GM21737 (cell line): ENCODE measurements at regions not wholly inside any gene's neighbourhood (a gene's known extent, or its start where the extent isn't known, plus 50 kb on each side); places are given as distances from the start of the nearest gene placed in this dataset.

ENCODE experiments used
- ATAC-seq: cut with Tn5 transposase; IDR thresholded peaks from one replicate; pipeline ENCODE4 v1.9.1; 2021; ENCODE audit warnings: mild to moderate bottlenecking, moderate library complexity; ENCODE audit not compliant: unreplicated experiment

- no peak for ATAC-seq
These were observed 1540.6 kb upstream of the GBE1 start for GRCh38 chr3:83302091-83302490.

- ATAC-seq: no peak
These were observed 1556.2 kb upstream of the GBE1 start for GRCh38 chr3:83317605-83318004.

DNA sequence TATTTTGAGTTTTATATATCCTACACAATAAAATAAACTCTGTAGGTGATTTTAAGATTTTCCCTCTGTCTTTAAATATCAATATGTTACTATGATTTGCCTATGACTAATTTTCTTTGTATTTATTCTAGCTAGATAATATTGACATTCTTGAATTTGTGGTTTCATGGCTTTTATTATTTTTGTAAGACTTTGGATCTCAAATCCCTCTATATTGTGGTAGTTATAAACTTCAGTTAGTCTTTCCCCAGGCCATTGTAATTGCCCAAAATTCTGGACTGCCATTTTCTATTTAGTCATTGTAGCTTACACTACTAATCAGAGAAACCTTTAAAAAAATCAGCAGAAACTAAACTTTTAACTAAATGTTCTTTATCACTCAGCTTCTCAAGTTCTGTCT, 1559.3 kb upstream of the GBE1 start:
- ATAC-seq: no peak

GRCh38 chr3:83321457-83321856, 1560.0 kb upstream of the GBE1 start:
- no peak for ATAC-seq

DNA sequence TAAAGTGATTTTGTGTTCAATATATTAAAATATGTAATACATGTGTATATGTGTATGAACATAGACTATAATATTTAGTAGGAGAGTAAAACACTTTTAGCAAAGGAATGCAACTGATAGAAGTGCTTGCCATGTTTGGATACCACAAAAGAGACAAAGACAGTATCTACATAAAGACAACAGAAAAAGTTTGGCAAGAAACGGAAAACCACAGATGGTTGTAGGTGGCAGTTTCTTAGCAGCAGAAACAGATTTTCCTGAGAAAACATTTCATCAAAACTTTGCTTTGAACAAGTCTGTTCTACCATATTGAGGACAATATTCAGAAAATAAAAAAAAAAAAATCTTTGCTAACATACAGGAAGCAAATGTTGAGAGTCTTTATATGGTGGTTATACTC, 1560.4 kb upstream of the GBE1 start:
- ATAC-seq: no peak

- no peak for ATAC-seq
These were observed 1592.8 kb upstream of the GBE1 start for GRCh38 chr3:83354205-83354604.

GRCh38 chr3:83393276-83393675, 1565.5 kb upstream of the CADM2 start:
- no peak for ATAC-seq

GRCh38 chr3:83403927-83404326, 1554.9 kb upstream of the CADM2 start:
- no peak for ATAC-seq

DNA sequence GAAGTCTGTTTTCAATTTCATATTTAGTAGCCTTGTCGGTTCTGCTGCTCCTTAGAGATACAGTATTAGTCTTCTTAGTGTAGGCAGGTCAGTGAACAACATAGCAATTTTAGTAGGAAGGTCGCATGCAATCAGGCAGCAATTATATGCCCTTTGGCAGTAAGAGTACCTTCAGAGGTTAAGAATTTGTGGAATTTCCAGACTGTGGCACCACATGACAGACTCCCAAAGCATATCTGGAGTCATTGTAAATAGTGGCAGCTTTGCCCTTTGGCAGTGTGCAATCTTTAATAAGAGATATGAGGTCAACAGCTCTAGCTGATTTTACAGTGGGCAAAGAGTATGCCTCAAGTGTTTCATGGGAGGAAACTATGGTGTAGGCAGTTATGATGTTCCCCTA, 1532.5 kb upstream of the CADM2 start:
- ATAC-seq: no peak

DNA sequence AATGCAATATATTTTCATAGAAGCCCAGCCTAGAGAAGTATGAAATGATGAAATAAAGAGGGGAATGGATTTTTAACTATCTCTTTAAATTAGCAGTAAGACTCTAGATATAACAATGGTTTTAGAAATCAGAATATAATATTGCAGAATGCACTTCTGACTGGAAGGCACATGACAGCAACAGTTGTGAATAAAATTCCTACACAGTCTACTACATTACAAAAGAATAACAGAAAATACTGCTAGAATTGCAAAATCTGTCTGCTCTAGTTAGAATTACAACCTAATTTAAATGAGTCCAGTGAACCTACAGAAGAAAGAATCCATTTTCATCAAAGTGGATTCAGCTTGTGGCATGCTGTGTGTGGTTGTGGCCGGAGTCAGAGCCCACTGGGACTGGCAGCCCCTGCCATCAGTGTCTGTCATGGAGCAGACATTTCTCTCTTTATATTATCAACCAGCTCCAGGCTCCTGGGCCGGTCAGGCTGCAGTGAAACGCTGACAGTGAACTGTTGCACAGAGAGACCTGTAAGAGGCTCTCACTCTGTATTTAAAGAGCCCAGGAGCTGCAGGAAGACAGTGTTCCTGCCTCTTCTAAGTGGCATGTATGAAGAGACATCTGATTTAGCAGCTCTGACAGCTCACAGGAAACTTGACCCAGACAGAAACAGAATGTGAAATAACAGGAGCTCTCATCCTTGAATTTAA, 1523.8 kb upstream of the CADM2 start:
- no peak for ATAC-seq

DNA sequence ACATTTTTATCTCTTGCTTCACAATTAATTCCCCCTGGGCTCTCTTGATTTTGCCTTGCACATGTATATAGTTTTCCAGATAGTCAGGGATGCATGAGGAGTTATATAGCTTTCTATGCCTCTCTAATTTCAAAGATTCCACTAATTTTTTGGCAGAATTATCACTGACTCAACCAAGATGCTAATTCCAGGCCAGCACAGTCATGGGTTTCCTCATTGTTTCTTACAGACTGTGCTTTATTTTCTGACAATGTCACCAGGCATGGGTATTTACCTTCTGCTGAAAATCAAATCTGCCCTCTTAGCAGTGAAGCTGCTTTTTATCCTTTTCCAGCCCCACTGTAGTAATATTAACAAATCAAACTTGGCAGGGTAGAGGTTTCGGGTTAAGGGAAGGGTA, 1520.6 kb upstream of the CADM2 start:
- ATAC-seq: no peak

DNA sequence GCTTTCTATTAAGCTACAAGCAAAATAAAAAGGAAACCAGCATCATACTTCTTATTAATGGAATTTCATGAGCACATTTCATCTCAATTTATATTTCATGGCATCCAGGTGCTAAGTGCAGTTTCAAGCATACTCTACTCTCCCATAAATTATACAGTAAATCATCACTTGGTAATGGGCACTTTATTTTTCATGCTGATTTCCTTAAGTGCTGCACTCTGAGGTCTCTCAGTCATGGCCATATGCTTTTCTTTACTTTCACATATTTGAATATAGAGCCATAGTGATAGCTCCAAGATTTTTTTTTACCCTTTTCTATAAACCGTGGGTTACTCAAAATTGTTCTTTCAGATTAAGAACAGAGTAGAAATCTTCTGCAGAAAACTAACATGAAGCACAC, 1505.7 kb upstream of the CADM2 start:
- ATAC-seq: no peak

- ATAC-seq: no peak
These were observed 1504.4 kb upstream of the CADM2 start for GRCh38 chr3:83454353-83454752.

- no peak for ATAC-seq
These were observed 1501.2 kb upstream of the CADM2 start for GRCh38 chr3:83457551-83457950.

DNA sequence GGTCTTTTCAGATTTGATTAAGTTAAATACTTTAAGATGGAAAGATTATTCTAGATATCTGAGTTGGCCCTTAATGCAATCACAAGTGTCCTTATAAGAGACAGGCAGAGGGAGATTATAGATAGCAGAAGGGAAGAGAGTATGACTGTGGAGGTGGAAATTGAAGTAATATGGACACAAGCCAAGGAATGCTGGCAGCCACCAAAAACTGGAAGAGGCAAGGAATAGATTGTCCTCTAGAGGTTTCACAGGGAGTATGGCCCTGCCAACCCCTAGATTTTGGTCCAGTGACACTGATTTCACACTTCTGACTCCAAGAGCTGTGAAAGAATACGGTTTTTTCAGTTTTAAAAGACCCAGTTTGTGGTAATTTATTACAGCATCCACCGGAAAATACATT, 1498.7 kb upstream of the CADM2 start:
- ATAC-seq: no peak

DNA sequence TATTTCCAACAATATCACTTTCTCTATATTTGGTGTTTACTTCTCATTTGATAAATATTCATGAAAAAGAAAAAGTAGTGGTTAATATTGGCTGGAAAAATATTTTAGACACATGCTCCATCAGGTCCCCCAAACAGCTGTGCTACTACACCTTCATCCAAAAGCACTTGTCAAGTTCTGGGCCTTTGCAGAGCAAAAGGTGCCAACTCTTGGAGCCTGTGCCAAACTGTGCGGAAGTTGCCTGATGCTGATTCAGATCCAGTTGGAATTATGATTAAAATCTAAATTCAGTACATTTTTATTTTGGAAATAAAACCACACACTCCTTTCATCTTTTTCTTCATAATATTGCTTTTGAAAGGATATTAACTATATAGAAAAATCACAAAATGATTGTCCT, 1497.4 kb upstream of the CADM2 start:
- ATAC-seq: no peak

DNA sequence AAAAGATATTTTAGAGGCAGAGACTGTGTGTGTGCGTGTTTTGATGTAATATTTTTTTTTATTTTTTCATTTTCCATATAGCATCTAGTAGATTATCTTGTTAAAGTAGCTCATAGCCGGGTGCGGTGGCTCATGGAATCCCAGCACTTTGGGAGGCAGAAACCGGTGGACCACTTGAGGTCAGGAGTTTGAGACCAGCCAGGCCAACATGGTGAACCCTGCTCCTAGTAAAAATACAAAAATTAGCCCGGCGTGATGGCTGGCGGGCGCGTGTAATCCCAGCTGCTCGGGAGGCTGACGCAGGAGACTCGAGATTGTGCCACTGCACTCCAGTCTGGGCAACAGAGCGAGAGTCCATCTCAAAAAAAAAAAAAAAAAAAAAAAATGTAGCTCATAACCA, 1481.2 kb upstream of the CADM2 start:
- ATAC-seq: no peak

DNA sequence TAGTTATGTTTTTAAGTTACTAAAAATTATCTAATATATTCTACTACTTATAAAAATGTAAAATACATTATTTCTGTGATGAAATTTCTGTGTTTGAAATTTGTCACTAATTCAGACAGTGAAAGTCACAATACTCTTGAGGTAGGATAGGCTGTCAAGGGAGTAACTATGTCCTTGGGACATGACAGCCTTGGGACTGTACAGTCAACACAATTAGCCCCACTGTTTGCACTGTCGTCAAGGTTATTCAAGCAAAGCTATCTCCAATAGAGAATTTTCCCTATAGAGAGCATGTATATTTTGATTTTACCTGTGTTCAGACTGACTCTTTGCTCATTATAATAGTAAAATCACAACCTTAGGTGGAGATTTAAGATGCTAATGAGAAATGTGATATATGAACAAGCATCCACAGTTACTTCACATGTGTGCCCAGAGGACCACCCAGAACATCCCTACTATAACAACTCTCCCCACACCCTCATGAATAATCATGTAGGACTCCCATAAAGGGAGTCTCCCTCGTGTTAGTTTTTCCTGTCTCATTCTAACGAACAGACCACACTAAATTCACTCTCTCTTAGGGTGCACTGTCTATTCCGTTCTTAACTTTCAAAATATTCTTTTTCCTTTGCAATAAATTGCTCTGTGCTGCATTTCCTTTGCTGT, 1476.3 kb upstream of the CADM2 start:
- no peak for ATAC-seq

DNA sequence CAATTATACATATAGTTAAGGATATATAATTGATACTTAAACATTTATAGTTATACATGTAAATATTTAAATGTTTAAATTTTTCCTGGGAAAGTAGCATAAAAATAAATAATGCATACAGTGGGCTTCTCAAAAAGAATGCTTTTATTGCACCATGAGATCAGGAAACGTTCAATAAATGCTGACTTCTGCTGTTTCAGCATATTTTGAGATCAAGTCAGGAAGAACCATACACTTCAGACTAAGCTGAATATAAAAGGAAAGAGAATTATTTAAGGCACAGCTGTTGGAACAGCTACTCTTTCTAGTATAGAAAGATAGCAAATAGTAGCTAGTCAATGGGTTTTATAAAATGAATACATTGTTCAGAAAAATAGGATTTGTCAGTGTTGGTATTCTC, 1462.3 kb upstream of the CADM2 start:
- no peak for ATAC-seq

DNA sequence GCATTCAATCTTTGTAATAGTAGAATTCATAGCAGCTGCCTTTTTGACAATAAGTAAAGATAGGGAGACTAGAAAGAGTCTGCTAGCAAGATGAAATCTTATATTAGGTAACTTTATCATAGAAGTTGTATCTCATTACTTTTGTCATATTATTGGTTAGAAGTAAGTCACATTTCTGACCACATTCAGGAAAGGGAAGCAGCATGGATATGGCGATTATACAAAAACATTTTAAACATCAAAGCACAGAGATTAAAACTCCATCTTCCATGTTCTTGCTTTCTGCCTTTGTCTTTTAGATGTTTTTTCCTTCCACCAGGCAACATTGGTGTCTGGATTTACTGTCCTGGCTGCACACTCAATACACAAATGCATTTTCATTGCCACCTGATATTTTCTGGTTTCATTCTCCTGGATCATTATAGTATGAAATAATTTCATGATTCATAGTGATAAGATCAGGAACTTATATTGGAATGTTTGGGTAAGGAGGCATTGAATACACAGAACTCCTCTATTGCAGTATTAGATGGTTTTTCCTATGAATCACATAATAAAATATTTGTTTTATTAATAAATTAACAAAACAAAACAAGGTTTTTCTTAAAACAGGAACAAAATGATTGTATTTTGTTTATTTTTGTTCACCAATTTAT, 1460.3 kb upstream of the CADM2 start:
- no peak for ATAC-seq

DNA sequence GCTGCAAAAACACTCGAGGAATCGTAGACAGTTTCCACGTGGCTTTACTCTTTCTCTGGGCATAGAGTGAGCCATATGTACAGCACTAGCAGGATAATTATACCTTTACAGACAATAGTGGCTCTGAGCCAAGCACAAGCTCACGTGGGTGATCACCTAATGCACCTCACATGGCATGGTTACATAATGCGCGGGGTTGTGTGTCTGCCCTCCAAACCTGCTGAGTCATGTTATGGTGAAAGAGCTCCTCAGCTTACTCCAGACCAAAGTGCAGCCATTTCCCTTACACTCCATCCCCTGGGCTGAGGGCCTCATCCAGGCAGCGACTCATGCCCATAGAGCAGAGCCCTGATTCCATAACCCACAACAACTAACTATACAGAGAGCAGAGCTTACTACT, 1458.4 kb upstream of the CADM2 start:
- ATAC-seq: no peak

DNA sequence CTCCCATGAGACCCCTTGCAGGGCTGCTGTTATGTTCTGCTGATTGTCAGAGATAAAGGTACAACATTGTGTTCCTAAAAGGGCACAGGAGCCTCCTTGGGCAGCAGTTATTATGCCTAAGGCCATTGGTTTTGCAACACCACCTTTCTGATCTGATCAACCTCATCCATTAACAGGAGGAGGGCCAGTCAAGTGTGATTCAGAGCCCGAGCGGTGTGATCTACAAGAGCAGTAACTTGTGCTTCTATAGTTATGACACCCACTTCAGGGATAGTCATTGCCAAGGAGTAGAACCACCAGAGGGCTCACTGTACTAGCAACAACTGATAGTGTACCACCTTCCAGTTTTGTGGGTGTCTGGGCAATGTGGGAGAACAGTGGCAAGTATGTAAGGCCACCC, 1457.9 kb upstream of the CADM2 start:
- ATAC-seq: no peak
